ENCODE measurements at regions not wholly inside any gene's neighbourhood (a gene's known extent, or its start where the extent isn't known, plus 50 kb on each side); places are given as distances from the start of the nearest gene placed in this dataset.

DNA sequence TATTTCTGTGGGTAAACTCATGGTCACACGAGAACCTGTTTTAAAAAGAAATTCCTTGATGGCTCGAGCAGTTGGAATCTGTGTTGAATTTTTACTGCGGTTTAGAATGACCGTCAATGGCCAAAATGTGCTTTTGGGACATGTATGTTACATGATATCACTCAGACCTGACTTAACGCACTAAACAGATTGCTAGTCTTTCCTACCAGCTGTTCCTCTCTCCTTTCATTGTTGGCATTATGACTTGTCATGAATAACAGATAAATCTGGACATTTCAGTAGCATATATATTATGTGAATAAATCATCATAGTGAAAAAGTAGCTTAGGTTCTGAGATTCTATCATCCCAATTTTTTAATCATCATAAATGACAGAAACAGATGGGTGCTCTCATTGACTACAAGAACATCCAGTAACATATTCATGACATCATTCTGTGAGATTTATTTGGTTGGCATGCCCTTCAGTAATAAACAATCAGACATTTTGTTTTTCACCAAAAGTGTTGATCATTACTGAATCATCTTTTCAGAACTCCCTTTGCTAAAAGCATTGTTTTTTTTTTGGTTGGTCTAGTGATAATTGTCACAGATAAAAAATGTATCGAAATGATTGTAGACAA lies 57.9 kb upstream of the NAV3 start:
- Mint-ChIP-seq H3K27ac (no peak overlapping the region), H3K4me1 (no peaks in the 10 kb centered on the region), H3K9me3 (ENCODE audit: insufficient read depth) (peaks cover 5% of the 10 kb centered on the region), H3K27me3 (no peaks in the 10 kb centered on the region), H3K4me3 (no peak overlapping the region)
- H3K4me2 ChIP-seq (replicated peaks; ENCODE audit: low read depth, low read length, poor library complexity, severe bottlenecking), result no peak overlapping the region
- ChIA-PET CTCF (no interaction called here), POLR2A (no interaction called here)
- DNase-seq, result no peak
- intact Hi-C loops (cut with micrococcal nuclease), result no loop called here
- H4K20me1 ChIP-seq (ENCODE audit: control insufficient read depth, insufficient read depth, low read length, poor library complexity, severe bottlenecking), result no peaks in the 10 kb centered on the region
- H3K9me3 ChIP-seq (ENCODE audit: control extremely low read depth in 1 of 3, control insufficient read depth in 2 of 3, insufficient read depth in 1 of 3, low read length in 2 of 3), result peaks cover 0 to 10% (median 5%) of the 10 kb centered on the region in 3 donors
- no peak for TF ChIP-seq EZH2 (IDR thresholded peaks at IDR 0.05; ENCODE audit: borderline replicate concordance, insufficient read depth, low read depth, low read length, poor library complexity, severe bottlenecking)
- TF ChIP-seq, protein P1, sequence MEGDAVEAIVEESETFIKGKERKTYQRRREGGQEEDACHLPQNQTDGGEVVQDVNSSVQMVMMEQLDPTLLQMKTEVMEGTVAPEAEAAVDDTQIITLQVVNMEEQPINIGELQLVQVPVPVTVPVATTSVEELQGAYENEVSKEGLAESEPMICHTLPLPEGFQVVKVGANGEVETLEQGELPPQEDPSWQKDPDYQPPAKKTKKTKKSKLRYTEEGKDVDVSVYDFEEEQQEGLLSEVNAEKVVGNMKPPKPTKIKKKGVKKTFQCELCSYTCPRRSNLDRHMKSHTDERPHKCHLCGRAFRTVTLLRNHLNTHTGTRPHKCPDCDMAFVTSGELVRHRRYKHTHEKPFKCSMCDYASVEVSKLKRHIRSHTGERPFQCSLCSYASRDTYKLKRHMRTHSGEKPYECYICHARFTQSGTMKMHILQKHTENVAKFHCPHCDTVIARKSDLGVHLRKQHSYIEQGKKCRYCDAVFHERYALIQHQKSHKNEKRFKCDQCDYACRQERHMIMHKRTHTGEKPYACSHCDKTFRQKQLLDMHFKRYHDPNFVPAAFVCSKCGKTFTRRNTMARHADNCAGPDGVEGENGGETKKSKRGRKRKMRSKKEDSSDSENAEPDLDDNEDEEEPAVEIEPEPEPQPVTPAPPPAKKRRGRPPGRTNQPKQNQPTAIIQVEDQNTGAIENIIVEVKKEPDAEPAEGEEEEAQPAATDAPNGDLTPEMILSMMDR (IDR thresholded peaks at IDR 0.05), result no peak
- ATAC-seq (ENCODE audit: low read depth), result no peak
- H3K4me1 ChIP-seq (ENCODE audit: control insufficient read depth in 2 of 2, insufficient read depth in 2 of 2, low read length in 2 of 2), result no peaks in the 10 kb centered on the region
- no peaks in the 10 kb centered on the region for H3K36me3 ChIP-seq (replicated peaks in 1 of 2; ENCODE audit: control extremely low read depth in 1 of 2, control insufficient read depth in 1 of 2, extremely low read depth in 1 of 2, insufficient read depth in 2 of 2, low read length in 1 of 2)
- no peak overlapping the region for H2AFZ ChIP-seq (ENCODE audit: insufficient read depth, low read depth, low read length, poor library complexity, severe bottlenecking)
- 100% methylated on average over 1 of the region's 6 CpGs for WGBS (ENCODE audit: insufficient coverage)
- H3K9ac ChIP-seq (ENCODE audit: low read length), result no peak overlapping the region
- no peak overlapping the region for H3K27ac ChIP-seq (ENCODE audit: low read length in 2 of 2)
- H3K4me3 ChIP-seq (ENCODE audit: control extremely low read depth in 1 of 5, extremely low read depth in 1 of 5, insufficient read depth in 1 of 5, low read depth in 2 of 5, low read length in 4 of 5), result no peak overlapping the region
- no peaks in the 10 kb centered on the region for H3K79me2 ChIP-seq (ENCODE audit: control insufficient read depth, insufficient read depth, low read length)
- H3K27me3 ChIP-seq (replicated peaks in 1 of 4; ENCODE audit: control extremely low read depth in 1 of 4, control insufficient read depth in 3 of 4, insufficient read depth in 4 of 4, low read length in 3 of 4), result no peaks in the 10 kb centered on the region

DNA sequence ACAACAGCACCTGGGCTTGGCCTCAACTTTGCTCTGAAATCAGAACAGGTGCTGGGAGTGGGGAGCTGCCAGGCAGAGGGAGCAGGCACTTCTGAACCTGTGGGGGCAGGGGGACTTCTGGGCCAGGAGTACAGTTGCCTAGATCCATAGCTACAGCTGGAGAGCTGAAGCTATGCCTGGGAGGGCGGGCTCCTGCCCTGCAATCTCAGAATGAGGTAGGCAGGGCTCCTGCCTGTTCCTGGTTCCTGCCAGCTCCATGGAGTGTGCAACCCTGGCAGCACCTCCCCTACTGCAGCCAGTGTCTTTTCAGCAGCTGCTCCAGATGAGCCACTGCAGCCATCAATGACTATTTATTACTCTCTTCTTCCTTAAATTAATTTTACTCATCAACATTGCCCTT lies 62.1 kb upstream of the NAV3 start:
- no peak for ATAC-seq (ENCODE audit: low read depth)
- WGBS (ENCODE audit: insufficient coverage), result 75% methylated on average over 1 of the region's 1 CpG

More for the DNA sequence above, 62.1 kb upstream of the NAV3 start:
- no peak overlapping the region for H3K4me3 Mint-ChIP-seq
- H3K9ac ChIP-seq (ENCODE audit: low read length), result no peak overlapping the region
- no peak overlapping the region for H2AFZ ChIP-seq (ENCODE audit: insufficient read depth, low read depth, low read length, poor library complexity, severe bottlenecking)
- no peak overlapping the region for H3K27ac Mint-ChIP-seq
- no peak for DNase-seq
- peaks cover 0 to 17% (median 9%) of the 10 kb centered on the region in 3 donors for H3K9me3 ChIP-seq (ENCODE audit: control extremely low read depth in 1 of 3, control insufficient read depth in 2 of 3, insufficient read depth in 1 of 3, low read length in 2 of 3)
- no peaks in the 10 kb centered on the region for H3K36me3 ChIP-seq (replicated peaks in 1 of 2; ENCODE audit: control extremely low read depth in 1 of 2, control insufficient read depth in 1 of 2, extremely low read depth in 1 of 2, insufficient read depth in 2 of 2, low read length in 1 of 2)
- no peak overlapping the region for H3K4me3 ChIP-seq (ENCODE audit: control extremely low read depth in 1 of 5, extremely low read depth in 1 of 5, insufficient read depth in 1 of 5, low read depth in 2 of 5, low read length in 4 of 5)
- no peaks in the 10 kb centered on the region for H3K4me1 ChIP-seq (ENCODE audit: control insufficient read depth in 2 of 2, insufficient read depth in 2 of 2, low read length in 2 of 2)
- ChIA-PET POLR2A (no interaction called here), CTCF (no interaction called here)
- H4K20me1 ChIP-seq (ENCODE audit: control insufficient read depth, insufficient read depth, low read length, poor library complexity, severe bottlenecking), result no peaks in the 10 kb centered on the region
- no peaks in the 10 kb centered on the region for H3K4me1 Mint-ChIP-seq
- H3K79me2 ChIP-seq (ENCODE audit: control insufficient read depth, insufficient read depth, low read length), result no peaks in the 10 kb centered on the region
- TF ChIP-seq, protein P1 (IDR thresholded peaks at IDR 0.05), result no peak
- no peak for TF ChIP-seq EZH2 (IDR thresholded peaks at IDR 0.05; ENCODE audit: borderline replicate concordance, insufficient read depth, low read depth, low read length, poor library complexity, severe bottlenecking)
- H3K27ac ChIP-seq (ENCODE audit: low read length in 2 of 2), result no peak overlapping the region
- intact Hi-C loops (cut with micrococcal nuclease), result no loop called here
- H3K27me3 ChIP-seq (replicated peaks in 1 of 4; ENCODE audit: control extremely low read depth in 1 of 4, control insufficient read depth in 3 of 4, insufficient read depth in 4 of 4, low read length in 3 of 4), result no peaks in the 10 kb centered on the region
- no peak overlapping the region for H3K4me2 ChIP-seq (replicated peaks; ENCODE audit: low read depth, low read length, poor library complexity, severe bottlenecking)
- H3K27me3 Mint-ChIP-seq, result no peaks in the 10 kb centered on the region
- H3K9me3 Mint-ChIP-seq (ENCODE audit: insufficient read depth), result peaks cover 5% of the 10 kb centered on the region
